ENCODE measurements at regions not wholly inside any gene's neighbourhood (a gene's known extent, or its start where the extent isn't known, plus 50 kb on each side); places are given as distances from the start of the nearest gene placed in this dataset.

- Histone ChIP-seq H3K4me1 (ENCODE audit: control insufficient read depth, insufficient read depth, low read length) (no peaks in the 10 kb centered on the region), H3K9me3 (replicated peaks; ENCODE audit: control insufficient read depth, insufficient read depth, low read length) (no peaks in the 10 kb centered on the region), H3K27ac (ENCODE audit: control insufficient read depth, insufficient read depth) (no peak overlapping the region), H2AFZ (ENCODE audit: control insufficient read depth, low read depth, low read length) (no peak overlapping the region), H3K36me3 (ENCODE audit: control insufficient read depth in 2 of 2, insufficient read depth in 2 of 2, low read length in 1 of 2) (no peaks in the 10 kb centered on the region), H3K79me2 (ENCODE audit: control insufficient read depth, insufficient read depth, low read length) (no peaks in the 10 kb centered on the region), H3K27me3 (replicated peaks in 1 of 2; ENCODE audit: control insufficient read depth in 2 of 2, insufficient read depth in 2 of 2, low read length in 1 of 2) (no peaks in the 10 kb centered on the region), H4K20me1 (ENCODE audit: control insufficient read depth, insufficient read depth) (no peaks in the 10 kb centered on the region), H3K9ac (ENCODE audit: control insufficient read depth, insufficient read depth, low read length) (no peak overlapping the region), H3K4me2 (ENCODE audit: control insufficient read depth, insufficient read depth) (no peak overlapping the region), H3K4me3 (no peak overlapping the region)
- ChIA-PET POLR2A (no interaction called here), CTCF (interaction anchor here (0.7 kb wide), 1 partner anchor 1170 kb away, joined by 3 read pairs; no protein-coding TSS in a partner anchor), SMC1A (ENCODE audit: uncharacterized antibody, unreplicated experiment) (no interaction called here), RAD21 (ENCODE audit: unreplicated experiment) (interaction anchor here (0.7 kb wide), 1 partner anchor 401 kb away, joined by 3 read pairs; no protein-coding TSS in a partner anchor)
- no peak for TF ChIP-seq RAD21 (IDR thresholded peaks at IDR 0.05; ENCODE audit: insufficient read depth, low read depth, low read length)
- TF ChIP-seq ASH2L (IDR thresholded peaks at IDR 0.05; ENCODE audit: borderline replicate concordance, low read depth): no peak
- no peak for TF ChIP-seq IRF4 (IDR thresholded peaks at IDR 0.05; ENCODE audit: low read depth, low read length)
- no peak for TF ChIP-seq NR2C1 (IDR thresholded peaks at IDR 0.05)
- no peak for TF ChIP-seq NFXL1 (IDR thresholded peaks at IDR 0.05; ENCODE audit: borderline replicate concordance)
- TF ChIP-seq LARP7 (IDR thresholded peaks at IDR 0.05): no peak
- no peak for TF ChIP-seq PRDM15 (CRISPR knock-in tag; IDR thresholded peaks at IDR 0.05)
- TF ChIP-seq SP1 (IDR thresholded peaks at IDR 0.05; ENCODE audit: low read depth, low read length): no peak
- no peak for TF ChIP-seq IRF5 (IDR thresholded peaks at IDR 0.05; ENCODE audit: borderline replicate concordance)
- no peak for TF ChIP-seq TCF3 (IDR thresholded peaks at IDR 0.05; ENCODE audit: borderline replicate concordance, insufficient read depth, low read depth, low read length)
- TF ChIP-seq TCF7 (IDR thresholded peaks at IDR 0.05; ENCODE audit: borderline replicate concordance): no peak
- TF ChIP-seq POLR2A (IDR thresholded peaks at IDR 0.05; ENCODE audit: low read depth, low read length): no peak
- TF ChIP-seq USF1 (IDR thresholded peaks at IDR 0.05; ENCODE audit: borderline replicate concordance, extremely low read length, insufficient read depth, low read depth, low read length): no peak
- no peak for TF ChIP-seq ZNF217 (IDR thresholded peaks at IDR 0.05)
- TF ChIP-seq TAF1 (IDR thresholded peaks at IDR 0.05; ENCODE audit: borderline replicate concordance, low read depth, low read length): no peak
- TF ChIP-seq NFYB (IDR thresholded peaks at IDR 0.05; ENCODE audit: insufficient read depth, low read depth, low read length): no peak
- FAIRE-seq: no peak
- intact Hi-C loops (cut with micrococcal nuclease; ENCODE audit: unreplicated experiment): no loop called here
- in situ Hi-C loops (cut with MboI): no loop called here
- DNase-seq (ENCODE audit: low read depth, low spot score): no peak
- no peak for ATAC-seq
- 19% methylated on average over 5 of the region's 5 CpGs for WGBS (ENCODE audit: insufficient coverage, insufficient replicate concordance, low lambda C conversion rate, missing lambda C conversion rate)
- BruUV-seq (replicated peaks): no TSS peak
Observed at GRCh38 chr4:19095491-19096046, 1074.0 kb upstream of the LCORL start.

All from GM12878 (cell line).